GM12878 (cell line): ENCODE measurements at regions not wholly inside any gene's neighbourhood (a gene's known extent, or its start where the extent isn't known, plus 50 kb on each side); places are given as distances from the start of the nearest gene placed in this dataset.

Experiments used
- ATAC-seq: fragments of 200-7000 bp; cut with Tn5 transposase; 3 replicates; pipeline ENCODE4 v1.9.1; 2020; ENCODE audit warnings: mild to moderate bottlenecking, moderate library complexity
- BruUV-seq: library from RNA; stranded (reverse); fragments of 400-500 nt; replicated peaks from 2 replicates; lab custom pipeline; 2021; lab: Mats Ljungman, UMichigan
- CTCF ChIA-PET: fragments of 300-600 bp; sonication (Branson Sonifier 250); formaldehyde crosslinking; extraction: SDS; loops from one replicate; lab custom pipeline; 2021; ENCODE audit warnings: inconsistent platforms; lab: Yijun Ruan, JAX
- POLR2A ChIA-PET: fragments of 350-600 bp; formaldehyde crosslinking; extraction: SDS; loops from one replicate; lab custom pipeline; 2021; ENCODE audit warnings: inconsistent platforms; lab: Charles Lee
- RAD21 ChIA-PET: fragments of 300-600 bp; sonication (Branson Sonifier 250); formaldehyde crosslinking; loops from one replicate; lab custom pipeline; 2023; ENCODE audit warnings: antibody characterized with exemption; ENCODE audit not compliant: unreplicated experiment; lab: Charles Lee
- SMC1A ChIA-PET: fragments of 300-600 bp; sonication (Branson Sonifier 250); formaldehyde crosslinking; loops from one replicate; lab custom pipeline; 2023; ENCODE audit not compliant: unreplicated experiment, uncharacterized antibody; lab: Charles Lee
- DNase-seq: peaks from one replicate; pipeline ENCODE4 v3.0.0-alpha.2; 2011; ENCODE audit warnings: low read depth, low spot score
- FAIRE-seq: peaks from 3 replicates; lab custom pipeline; 2011; peaks lifted over from hg19 to GRCh38; lab: Jason Lieb, UNC
- H2AFZ ChIP-seq: 2 replicates; pipeline ENCODE4 v1.6.0; 2011; ENCODE audit warnings: low read depth, low read length, control low read depth; ENCODE audit not compliant: control insufficient read depth
- H3K27ac ChIP-seq: 2 replicates; pipeline ENCODE4 v1.5.1; 2011; ENCODE audit warnings: control low read depth; ENCODE audit not compliant: control insufficient read depth, insufficient read depth
- H3K27me3 ChIP-seq, 2 experiments: replicated peaks in 1 of 2; 2 replicates each; pipeline versions ENCODE4 v1.6.0 to v1.6.1; 2011; ENCODE audit warnings: low read length in 1 of 2; ENCODE audit not compliant: control insufficient read depth in 2 of 2, insufficient read depth in 2 of 2
- H3K36me3 ChIP-seq, 2 experiments: 2 replicates each; pipeline ENCODE4 v1.5.1; 2011; ENCODE audit warnings: low read length in 1 of 2; ENCODE audit not compliant: control insufficient read depth in 2 of 2, insufficient read depth in 2 of 2
- H3K4me1 ChIP-seq: 2 replicates; pipeline ENCODE4 v1.6.1; 2011; ENCODE audit warnings: mild to moderate bottlenecking, low read length, moderate library complexity, mixed read lengths; ENCODE audit not compliant: control insufficient read depth, insufficient read depth
- H3K4me2 ChIP-seq: 2 replicates; pipeline ENCODE4 v1.6.0; 2011; ENCODE audit warnings: control low read depth; ENCODE audit not compliant: control insufficient read depth, insufficient read depth
- H3K4me3 ChIP-seq: fragments of 200-600 bp; sonication (generic); 2 replicates; pipeline ENCODE4 v1.5.1; 2016
- H3K79me2 ChIP-seq: 2 replicates; pipeline ENCODE4 v1.6.0; 2011; ENCODE audit warnings: low read length; ENCODE audit not compliant: control insufficient read depth, insufficient read depth
- H3K9ac ChIP-seq: 2 replicates; pipeline ENCODE4 v1.8.0; 2011; ENCODE audit warnings: low read length, control low read depth, mixed read lengths; ENCODE audit not compliant: control insufficient read depth, insufficient read depth
- H3K9me3 ChIP-seq: replicated peaks from 3 replicates; pipeline ENCODE4 v1.5.1; 2011; ENCODE audit warnings: mild to moderate bottlenecking, low read length; ENCODE audit not compliant: control insufficient read depth, insufficient read depth
- H4K20me1 ChIP-seq: 2 replicates; pipeline ENCODE4 v1.6.0; 2011; ENCODE audit not compliant: control insufficient read depth, insufficient read depth
- BCL11A ChIP-seq: IDR thresholded peaks from 2 replicates; pipeline ENCODE4 v1.6.1; 2011; ENCODE audit warnings: low read depth, low read length
- GABPA ChIP-seq: IDR thresholded peaks from 2 replicates; pipeline ENCODE4 v1.6.1; 2014; ENCODE audit warnings: antibody characterized with exemption, low read depth, mild to moderate bottlenecking, inconsistent platforms
- PRDM15 ChIP-seq: fragments of 450-650 bp; formaldehyde crosslinking; IDR thresholded peaks from 2 replicates; pipeline ENCODE4 v1.4.0; 2020; ENCODE audit warnings: mild to moderate bottlenecking, moderate library complexity
- RFX5 ChIP-seq: IDR thresholded peaks from 2 replicates; pipeline ENCODE4 v1.6.1; 2011; ENCODE audit warnings: low read depth, low read length, improper control_type of control experiment
- SRF ChIP-seq, 2 experiments: IDR thresholded peaks; 2 replicates each; pipeline ENCODE4 v1.6.1; 2011; ENCODE audit warnings: low read depth in 2 of 2, low read length in 2 of 2, mild to moderate bottlenecking in 1 of 2, moderate library complexity in 1 of 2
- in situ Hi-C: fragments of 300-500 bp; cut with MboI; formaldehyde crosslinking; loops from 9 replicates; pipeline ENCODE4 v1.14.3; 2018; ENCODE audit warnings: mixed read lengths
- intact Hi-C: fragments of 100-400 bp; cut with micrococcal nuclease; formaldehyde crosslinking; loops from one replicate; pipeline ENCODE4 v1.14.2; 2022; ENCODE audit not compliant: unreplicated experiment

- Histone ChIP-seq H4K20me1 (no peaks in the 10 kb centered on the region), H3K27ac (no peak overlapping the region), H3K27me3 (no peaks in the 10 kb centered on the region), H3K4me1 (no peaks in the 10 kb centered on the region), H3K4me2 (no peak overlapping the region), H3K9me3 (no peaks in the 10 kb centered on the region), H3K4me3 (no peak overlapping the region), H3K9ac (no peak overlapping the region), H3K79me2 (no peaks in the 10 kb centered on the region), H3K36me3 (no peaks in the 10 kb centered on the region), H2AFZ (no peak overlapping the region)
- CTCF ChIA-PET: no interaction called here
- FAIRE-seq: no peak
- RAD21 ChIA-PET: no interaction called here
- in situ Hi-C loops (no loop called here), intact Hi-C loops (no loop called here)
- DNase-seq: no peak
- POLR2A ChIA-PET: no interaction called here
- BruUV-seq: no TSS peak
- SMC1A ChIA-PET: no interaction called here
- TF ChIP-seq BCL11A (no peak), SRF (IDR thresholded peaks at IDR 0.05; ENCODE audit: low read depth in 2 of 2, low read length in 2 of 2) (no peak), GABPA (no peak), RFX5 (no peak), PRDM15 (CRISPR knock-in tag) (no peak)
- ATAC-seq: no peak
Measured at GRCh38 chr6:93817937-93818336, 398.6 kb upstream of the EPHA7 start.
